Glutamatergic neuron (in vitro differentiated cells): ENCODE measurements at regions not wholly inside any gene's neighbourhood (a gene's known extent, or its start where the extent isn't known, plus 50 kb on each side); places are given as distances from the start of the nearest gene placed in this dataset.

Experiments used
- DNase-seq: peaks from one replicate; pipeline ENCODE4 v3.0.0; 2022
- H3K27ac Mint-ChIP-seq: one replicate; pipeline ENCODE4 v1.8.0; 2020; ENCODE audit warnings: mild to moderate bottlenecking, mixed read lengths, inconsistent platforms; ENCODE audit not compliant: unreplicated experiment
- H3K27me3 Mint-ChIP-seq: one replicate; pipeline ENCODE4 v1.8.0; 2020; ENCODE audit warnings: mild to moderate bottlenecking, moderate library complexity, mixed read lengths, inconsistent platforms; ENCODE audit not compliant: unreplicated experiment
- H3K36me3 Mint-ChIP-seq: one replicate; pipeline ENCODE4 v1.8.0; 2020; ENCODE audit warnings: mild to moderate bottlenecking, mixed read lengths, inconsistent platforms; ENCODE audit not compliant: unreplicated experiment
- H3K4me1 Mint-ChIP-seq: one replicate; pipeline ENCODE4 v1.8.0; 2020; ENCODE audit warnings: mild to moderate bottlenecking, low read depth, mixed read lengths, inconsistent platforms; ENCODE audit not compliant: unreplicated experiment
- H3K4me3 Mint-ChIP-seq: one replicate; pipeline ENCODE4 v1.8.0; 2020; ENCODE audit warnings: mild to moderate bottlenecking, mixed read lengths, inconsistent platforms; ENCODE audit not compliant: unreplicated experiment
- H3K9me3 Mint-ChIP-seq: one replicate; pipeline ENCODE4 v1.8.0; 2020; ENCODE audit warnings: mild to moderate bottlenecking, moderate library complexity, mixed read lengths, inconsistent platforms; ENCODE audit not compliant: unreplicated experiment
- TF ChIP-seq, protein P1 (sequence below): fragments of 200-600 bp; sonication (generic); IDR thresholded peaks from one replicate; pipeline ENCODE4 v1.5.0; 2021; ENCODE audit not compliant: partially characterized antibody, unreplicated experiment

DNA sequence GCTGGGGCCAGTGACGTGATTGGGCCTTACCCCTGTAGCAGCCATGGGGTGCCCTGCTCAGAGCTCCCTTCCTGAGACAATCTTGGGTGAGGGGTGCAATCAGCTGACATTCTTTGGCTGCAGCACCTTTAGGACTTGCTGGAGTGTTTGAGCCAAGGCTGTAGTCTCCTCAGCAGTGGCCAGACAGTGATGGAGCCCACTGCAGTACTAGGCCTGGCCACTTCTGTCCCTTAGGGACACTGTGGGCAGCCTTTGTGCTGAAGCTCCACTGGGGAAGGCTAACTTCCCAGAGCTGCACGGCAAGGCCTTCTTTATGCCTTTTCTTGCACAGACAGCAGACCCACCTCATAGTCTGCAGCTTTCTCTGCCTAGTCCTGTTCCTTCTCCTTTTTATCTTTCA lies 284.9 kb upstream of the IGF1R start:
- H3K27me3 Mint-ChIP-seq = peaks cover 1% of the 10 kb centered on the region
- no peak overlapping the region for H3K4me3 Mint-ChIP-seq
- H3K4me1 Mint-ChIP-seq = no peaks in the 10 kb centered on the region
- no peaks in the 10 kb centered on the region for H3K36me3 Mint-ChIP-seq
- H3K9me3 Mint-ChIP-seq = no peaks in the 10 kb centered on the region
- DNase-seq = no peak
- H3K27ac Mint-ChIP-seq = no peak overlapping the region
- TF ChIP-seq, protein P1, sequence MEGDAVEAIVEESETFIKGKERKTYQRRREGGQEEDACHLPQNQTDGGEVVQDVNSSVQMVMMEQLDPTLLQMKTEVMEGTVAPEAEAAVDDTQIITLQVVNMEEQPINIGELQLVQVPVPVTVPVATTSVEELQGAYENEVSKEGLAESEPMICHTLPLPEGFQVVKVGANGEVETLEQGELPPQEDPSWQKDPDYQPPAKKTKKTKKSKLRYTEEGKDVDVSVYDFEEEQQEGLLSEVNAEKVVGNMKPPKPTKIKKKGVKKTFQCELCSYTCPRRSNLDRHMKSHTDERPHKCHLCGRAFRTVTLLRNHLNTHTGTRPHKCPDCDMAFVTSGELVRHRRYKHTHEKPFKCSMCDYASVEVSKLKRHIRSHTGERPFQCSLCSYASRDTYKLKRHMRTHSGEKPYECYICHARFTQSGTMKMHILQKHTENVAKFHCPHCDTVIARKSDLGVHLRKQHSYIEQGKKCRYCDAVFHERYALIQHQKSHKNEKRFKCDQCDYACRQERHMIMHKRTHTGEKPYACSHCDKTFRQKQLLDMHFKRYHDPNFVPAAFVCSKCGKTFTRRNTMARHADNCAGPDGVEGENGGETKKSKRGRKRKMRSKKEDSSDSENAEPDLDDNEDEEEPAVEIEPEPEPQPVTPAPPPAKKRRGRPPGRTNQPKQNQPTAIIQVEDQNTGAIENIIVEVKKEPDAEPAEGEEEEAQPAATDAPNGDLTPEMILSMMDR = no peak

DNA sequence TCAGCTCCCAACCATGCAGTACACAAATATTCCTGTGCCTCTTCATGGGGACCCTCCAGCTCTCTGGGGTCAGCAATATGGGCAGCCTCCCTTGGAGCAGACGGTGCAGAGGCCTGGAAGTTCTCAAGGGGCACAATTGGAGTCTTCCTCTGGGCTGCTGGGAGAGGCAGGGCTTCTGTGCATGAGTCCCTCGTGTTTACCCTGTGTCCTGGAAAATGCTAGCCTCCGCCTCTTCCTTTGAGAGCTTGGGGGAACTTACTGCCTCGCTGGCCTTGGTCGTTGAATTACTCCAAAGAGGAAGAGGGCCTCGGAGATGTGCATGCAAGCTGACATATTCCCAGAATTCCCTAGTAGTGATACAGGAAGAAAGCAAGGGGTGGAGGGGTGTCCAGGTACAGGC lies 284.4 kb upstream of the IGF1R start:
- H3K27ac Mint-ChIP-seq = no peak overlapping the region
- DNase-seq = no peak
- H3K4me3 Mint-ChIP-seq = no peak overlapping the region
- no peaks in the 10 kb centered on the region for H3K4me1 Mint-ChIP-seq
- H3K9me3 Mint-ChIP-seq = no peaks in the 10 kb centered on the region
- TF ChIP-seq, protein P1 = no peak
- peaks cover 1% of the 10 kb centered on the region for H3K27me3 Mint-ChIP-seq
- no peaks in the 10 kb centered on the region for H3K36me3 Mint-ChIP-seq

DNA sequence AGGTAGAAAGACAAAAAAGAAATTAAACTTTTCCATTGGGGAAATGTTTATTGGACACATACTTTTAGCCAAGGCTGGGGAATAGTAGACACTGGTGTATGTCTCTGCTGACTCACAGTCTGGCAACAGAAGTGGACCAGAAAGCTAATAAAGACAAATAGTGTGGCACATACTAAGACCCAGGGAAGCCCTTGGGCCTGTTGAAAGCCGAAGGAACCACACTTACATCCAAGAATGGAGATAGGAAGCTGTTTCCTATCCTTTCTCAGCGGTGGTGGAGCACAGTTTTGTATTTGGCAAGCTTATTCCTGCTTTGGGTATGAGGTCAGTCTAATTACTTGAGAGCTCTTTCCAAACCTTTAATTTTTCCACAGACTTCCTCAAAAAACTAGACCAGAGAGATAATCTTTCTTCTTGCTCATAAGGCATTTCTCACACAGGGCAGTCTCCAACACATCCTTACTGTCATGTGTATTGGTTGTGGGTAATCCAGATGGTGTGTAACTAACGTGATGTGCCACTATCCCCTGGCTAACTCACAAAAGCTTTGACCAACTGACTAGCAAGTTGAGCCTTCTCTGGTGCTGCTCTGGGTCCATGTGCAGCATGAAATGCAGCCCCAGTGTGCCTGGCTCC lies 279.1 kb upstream of the IGF1R start:
- no peak overlapping the region for H3K4me3 Mint-ChIP-seq
- TF ChIP-seq, protein P1 = no peak

DNA sequence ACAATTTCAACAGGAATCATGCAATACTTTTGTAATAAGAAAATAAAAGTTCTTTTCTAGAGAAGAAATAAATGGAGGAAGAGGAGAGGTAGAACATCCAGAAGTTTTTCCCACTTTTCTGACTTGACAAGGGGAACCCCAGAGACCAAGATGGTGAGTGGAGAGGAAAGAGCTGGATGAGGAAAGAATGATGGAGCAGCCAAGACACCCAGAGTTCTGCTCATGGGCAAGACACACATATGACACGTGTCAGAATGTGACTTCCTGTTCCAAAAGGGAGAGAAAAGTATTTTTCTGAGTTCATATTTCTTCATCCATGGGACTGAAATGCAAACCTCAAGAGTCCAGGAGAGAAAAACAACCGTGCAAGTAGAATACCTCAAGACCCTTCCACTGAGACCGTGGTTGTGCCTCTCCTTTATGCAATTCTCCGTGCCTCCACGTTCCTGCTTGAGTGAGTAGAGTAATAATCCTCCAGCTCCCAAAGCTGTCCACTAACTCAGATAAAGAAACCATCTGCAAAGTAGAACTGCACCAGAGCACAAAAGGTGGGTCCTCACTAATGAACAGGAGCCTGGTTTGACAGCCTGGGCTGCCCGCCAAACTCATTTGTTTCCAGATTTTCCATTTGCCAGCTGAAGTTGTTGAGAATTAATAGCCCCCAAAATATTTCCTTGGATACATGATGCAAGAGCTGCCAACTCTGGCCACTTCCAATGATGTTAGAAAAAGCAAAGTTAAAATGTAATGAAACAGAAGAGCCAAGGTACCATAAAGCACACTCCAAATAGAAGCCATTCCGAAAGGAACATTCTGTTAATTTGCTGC lies 272.6 kb upstream of the IGF1R start:
- no peak for DNase-seq

More for the DNA sequence above, 279.1 kb upstream of the IGF1R start:
- no peaks in the 10 kb centered on the region for H3K9me3 Mint-ChIP-seq
- DNase-seq = no peak
- H3K4me1 Mint-ChIP-seq = no peaks in the 10 kb centered on the region
- H3K36me3 Mint-ChIP-seq = no peaks in the 10 kb centered on the region
- peaks cover 1% of the 10 kb centered on the region for H3K27me3 Mint-ChIP-seq
- H3K27ac Mint-ChIP-seq = no peak overlapping the region

DNA sequence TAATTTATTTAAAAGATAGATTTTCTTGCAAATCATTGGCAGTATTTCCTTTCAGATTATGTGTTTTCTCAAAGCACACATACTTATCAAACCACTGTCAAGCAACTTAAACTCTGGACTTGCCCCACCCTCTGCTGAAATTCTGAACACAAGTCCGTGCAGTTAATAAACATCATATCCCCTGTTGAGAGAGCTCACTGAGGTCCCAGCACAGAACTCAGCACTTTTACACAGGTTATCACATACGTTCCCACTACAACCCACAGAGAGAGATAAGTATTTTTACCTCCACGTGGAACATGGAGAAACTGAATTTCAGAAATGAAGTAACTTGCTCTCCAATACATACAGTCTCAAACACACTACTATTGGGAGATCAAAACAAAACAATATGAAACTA lies 267.6 kb upstream of the IGF1R start:
- Mint-ChIP-seq H3K27ac (no peak overlapping the region), H3K27me3 (no peaks in the 10 kb centered on the region), H3K9me3 (peaks cover 2% of the 10 kb centered on the region), H3K4me3 (no peak overlapping the region), H3K4me1 (no peaks in the 10 kb centered on the region), H3K36me3 (no peaks in the 10 kb centered on the region)
- TF ChIP-seq, protein P1 = no peak
- DNase-seq = no peak

More for the DNA sequence above, 272.6 kb upstream of the IGF1R start:
- TF ChIP-seq, protein P1 = no peak
- Mint-ChIP-seq H3K4me1 (no peaks in the 10 kb centered on the region), H3K27me3 (no peaks in the 10 kb centered on the region), H3K4me3 (no peak overlapping the region), H3K27ac (no peak overlapping the region), H3K36me3 (no peaks in the 10 kb centered on the region), H3K9me3 (peaks cover 2% of the 10 kb centered on the region)
